ENCODE measurements at regions not wholly inside any gene's neighbourhood (a gene's known extent, or its start where the extent isn't known, plus 50 kb on each side); places are given as distances from the start of the nearest gene placed in this dataset.
A peak's percentile ranks its signal among the peaks of the same experiment; 100 is the strongest.

DNA sequence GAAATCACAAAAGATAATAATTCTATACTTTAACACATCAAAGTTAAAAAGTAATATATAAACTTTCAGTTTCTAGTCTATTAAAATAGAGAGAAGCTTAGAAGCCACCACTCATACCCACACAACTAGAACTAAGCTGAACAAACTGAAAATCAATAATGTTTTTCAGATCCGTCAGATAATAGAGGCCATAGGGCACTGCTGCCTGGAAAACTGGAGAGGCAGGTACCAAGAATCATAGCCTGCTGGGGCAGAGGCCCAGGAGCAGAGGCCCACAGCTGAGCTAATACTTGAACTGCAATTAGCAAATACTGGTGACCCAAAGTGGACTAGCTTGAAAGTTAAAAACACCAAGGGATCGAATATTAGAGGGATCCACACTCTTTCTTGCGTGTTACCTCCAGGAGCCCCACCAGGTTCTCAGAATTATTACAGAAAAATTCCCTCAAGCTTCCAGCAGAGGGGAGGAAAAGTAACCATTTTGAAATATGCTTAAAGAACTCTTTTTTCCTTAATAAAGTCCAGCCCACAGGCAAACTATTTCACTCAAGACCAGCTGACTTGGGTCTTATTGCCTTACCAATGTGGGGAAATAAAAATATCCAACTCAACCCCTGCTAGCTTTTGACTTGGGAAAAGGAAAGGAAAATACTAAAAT is 774.1 kb upstream of the IGFBP3 start:
- Histone ChIP-seq H3K27ac (ENCODE audit: low read depth, low read length) (no peak overlapping the region), H3K27me3 (ENCODE audit: insufficient read depth, low read length) (no peaks in the 10 kb centered on the region), H2BK120ac (ENCODE audit: insufficient read depth, low read length, poor library complexity) (no peak overlapping the region), H3K36me3 (ENCODE audit: control insufficient read depth in 1 of 2, insufficient read depth in 2 of 2, low read length in 2 of 2) (no peaks in the 10 kb centered on the region), H3K4me3 (ENCODE audit: low read depth, low read length) (no peak overlapping the region), H2AK5ac (ENCODE audit: low read length) (no peak overlapping the region), H3K79me2 (ENCODE audit: control insufficient read depth, insufficient read depth, low read length, poor library complexity) (no peaks in the 10 kb centered on the region), H4K12ac (ENCODE audit: low read depth, low read length) (no peak overlapping the region), H4K91ac (ENCODE audit: low read depth, low read length) (no peak overlapping the region), H3K79me1 (ENCODE audit: low read length) (no peaks in the 10 kb centered on the region), H3K4ac (ENCODE audit: low read depth, low read length) (no peak overlapping the region), H3K9ac (ENCODE audit: low read length) (no peak overlapping the region), H3K9me3 (ENCODE audit: insufficient read depth, low read depth, low read length) (no peaks in the 10 kb centered on the region), H3K4me2 (ENCODE audit: low read length) (no peak overlapping the region), H2BK5ac (ENCODE audit: low read depth, low read length, poor library complexity) (no peak overlapping the region), H3K4me1 (ENCODE audit: control insufficient read depth in 1 of 2, insufficient read depth in 2 of 2, low read length in 2 of 2) (no peaks in the 10 kb centered on the region), H3K23ac (ENCODE audit: low read length) (no peak overlapping the region), H4K8ac (ENCODE audit: low read depth, low read length) (no peak overlapping the region), H2BK12ac (ENCODE audit: low read length) (no peak overlapping the region), H2AFZ (ENCODE audit: insufficient read depth, low read length, poor library complexity) (peak overlapping the region; percentile 0), H3K14ac (ENCODE audit: low read length) (no peak overlapping the region), H3K18ac (ENCODE audit: low read length) (no peak overlapping the region)
- no CpG with 5 or more reads among the region's 3 CpGs for WGBS (ENCODE audit: extremely low coverage, insufficient coverage, insufficient read length)
- DNase-seq: no peak

DNA sequence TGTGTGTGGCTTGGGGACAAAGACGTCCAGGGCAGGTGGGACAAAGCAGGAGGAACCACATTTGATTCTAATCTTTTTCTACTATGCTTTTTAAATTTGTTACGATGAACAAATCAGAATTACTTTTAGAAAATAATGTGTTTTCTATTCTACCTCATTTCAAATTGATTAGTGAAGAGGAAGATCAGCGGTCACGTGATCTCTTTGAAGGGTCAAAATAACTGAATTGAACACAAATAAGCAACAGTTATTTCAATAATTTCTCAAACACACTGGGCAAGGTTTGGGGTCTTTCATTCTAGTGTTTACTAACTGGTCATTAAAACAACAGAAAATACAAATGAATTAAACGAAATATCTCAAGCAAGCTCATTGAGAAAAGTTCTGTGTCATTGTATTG is 773.0 kb upstream of the IGFBP3 start:
- Histone ChIP-seq H3K36me3 (ENCODE audit: control insufficient read depth in 1 of 2, insufficient read depth in 2 of 2, low read length in 2 of 2) (no peaks in the 10 kb centered on the region), H4K12ac (ENCODE audit: low read depth, low read length) (no peak overlapping the region), H3K4me2 (ENCODE audit: low read length) (no peak overlapping the region), H3K79me2 (ENCODE audit: control insufficient read depth, insufficient read depth, low read length, poor library complexity) (no peaks in the 10 kb centered on the region), H3K27ac (ENCODE audit: low read depth, low read length) (no peak overlapping the region), H2AK5ac (ENCODE audit: low read length) (no peak overlapping the region), H3K4me3 (ENCODE audit: low read depth, low read length) (no peak overlapping the region), H2AFZ (ENCODE audit: insufficient read depth, low read length, poor library complexity) (no peak overlapping the region), H3K14ac (ENCODE audit: low read length) (no peak overlapping the region), H2BK5ac (ENCODE audit: low read depth, low read length, poor library complexity) (no peak overlapping the region), H4K8ac (ENCODE audit: low read depth, low read length) (no peak overlapping the region), H3K4ac (ENCODE audit: low read depth, low read length) (no peak overlapping the region), H3K23ac (ENCODE audit: low read length) (no peak overlapping the region), H3K18ac (ENCODE audit: low read length) (no peak overlapping the region), H2BK120ac (ENCODE audit: insufficient read depth, low read length, poor library complexity) (no peak overlapping the region), H3K9ac (ENCODE audit: low read length) (no peak overlapping the region), H3K9me3 (ENCODE audit: insufficient read depth, low read depth, low read length) (no peaks in the 10 kb centered on the region), H2BK12ac (ENCODE audit: low read length) (no peak overlapping the region), H3K79me1 (ENCODE audit: low read length) (no peaks in the 10 kb centered on the region), H3K27me3 (ENCODE audit: insufficient read depth, low read length) (no peaks in the 10 kb centered on the region), H3K4me1 (ENCODE audit: control insufficient read depth in 1 of 2, insufficient read depth in 2 of 2, low read length in 2 of 2) (no peaks in the 10 kb centered on the region), H4K91ac (ENCODE audit: low read depth, low read length) (no peak overlapping the region)
- no CpG with 5 or more reads among the region's 5 CpGs for WGBS (ENCODE audit: extremely low coverage, insufficient coverage, insufficient read length)
- DNase-seq: no peak

DNA sequence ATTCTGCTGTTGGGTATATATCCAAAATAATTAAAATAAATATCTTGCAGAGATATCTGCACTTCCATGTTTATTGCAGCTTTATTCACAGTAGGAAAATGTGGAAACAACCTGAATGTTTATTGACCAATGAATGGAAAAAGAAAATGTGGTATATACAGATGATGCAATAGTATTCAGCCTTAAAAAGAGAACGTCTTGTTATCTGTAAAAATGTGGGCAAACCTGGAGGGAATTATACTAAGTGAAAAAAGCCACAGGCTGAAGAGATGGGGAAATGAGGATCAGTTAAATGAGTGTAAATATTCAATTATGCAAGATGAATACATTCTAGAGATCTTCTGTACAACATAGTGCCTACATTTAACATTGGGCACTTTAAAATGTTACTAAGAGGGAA is 766.1 kb upstream of the IGFBP3 start:
- no peak overlapping the region for H3K27ac ChIP-seq (ENCODE audit: low read depth, low read length)
- H3K9ac ChIP-seq (ENCODE audit: low read length): no peak overlapping the region
- DNase-seq: no peak
- no peak overlapping the region for H4K8ac ChIP-seq (ENCODE audit: low read depth, low read length)
- no peak overlapping the region for H2BK5ac ChIP-seq (ENCODE audit: low read depth, low read length, poor library complexity)
- no peak overlapping the region for H3K4me2 ChIP-seq (ENCODE audit: low read length)
- no peaks in the 10 kb centered on the region for H3K36me3 ChIP-seq (ENCODE audit: control insufficient read depth in 1 of 2, insufficient read depth in 2 of 2, low read length in 2 of 2)
- no peak overlapping the region for H2BK120ac ChIP-seq (ENCODE audit: insufficient read depth, low read length, poor library complexity)
- no peak overlapping the region for H4K91ac ChIP-seq (ENCODE audit: low read depth, low read length)
- no peak overlapping the region for H2AFZ ChIP-seq (ENCODE audit: insufficient read depth, low read length, poor library complexity)
- WGBS (ENCODE audit: extremely low coverage, insufficient coverage, insufficient read length): no CpG with 5 or more reads among the region's 1 CpG
- no peaks in the 10 kb centered on the region for H3K9me3 ChIP-seq (ENCODE audit: insufficient read depth, low read depth, low read length)
- H3K4ac ChIP-seq (ENCODE audit: low read depth, low read length): no peak overlapping the region
- H3K79me1 ChIP-seq (ENCODE audit: low read length): no peaks in the 10 kb centered on the region
- no peak overlapping the region for H3K4me3 ChIP-seq (ENCODE audit: low read depth, low read length)
- H2BK12ac ChIP-seq (ENCODE audit: low read length): no peak overlapping the region
- H4K12ac ChIP-seq (ENCODE audit: low read depth, low read length): no peak overlapping the region
- H3K18ac ChIP-seq (ENCODE audit: low read length): no peak overlapping the region
- no peak overlapping the region for H2AK5ac ChIP-seq (ENCODE audit: low read length)
- no peaks in the 10 kb centered on the region for H3K27me3 ChIP-seq (ENCODE audit: insufficient read depth, low read length)
- no peaks in the 10 kb centered on the region for H3K79me2 ChIP-seq (ENCODE audit: control insufficient read depth, insufficient read depth, low read length, poor library complexity)
- no peak overlapping the region for H3K14ac ChIP-seq (ENCODE audit: low read length)
- no peak overlapping the region for H3K23ac ChIP-seq (ENCODE audit: low read length)
- peaks cover 0 to 4% of the 10 kb centered on the region in 2 experiments for H3K4me1 ChIP-seq (ENCODE audit: control insufficient read depth in 1 of 2, insufficient read depth in 2 of 2, low read length in 2 of 2)

GRCh38 chr7:46685051-46685450 is 764.0 kb upstream of the IGFBP3 start:
- H2BK12ac ChIP-seq (ENCODE audit: low read length): no peak overlapping the region
- H3K79me1 ChIP-seq (ENCODE audit: low read length): no peaks in the 10 kb centered on the region
- H3K4me3 ChIP-seq (ENCODE audit: low read depth, low read length): no peak overlapping the region
- no peak overlapping the region for H4K12ac ChIP-seq (ENCODE audit: low read depth, low read length)
- WGBS (ENCODE audit: extremely low coverage, insufficient coverage, insufficient read length): no CpG with 5 or more reads among the region's 2 CpGs
- H2AFZ ChIP-seq (ENCODE audit: insufficient read depth, low read length, poor library complexity): no peak overlapping the region
- H3K36me3 ChIP-seq (ENCODE audit: control insufficient read depth in 1 of 2, insufficient read depth in 2 of 2, low read length in 2 of 2): no peaks in the 10 kb centered on the region
- H3K27ac ChIP-seq (ENCODE audit: low read depth, low read length): no peak overlapping the region
- H3K4me2 ChIP-seq (ENCODE audit: low read length): no peak overlapping the region
- no peak overlapping the region for H3K23ac ChIP-seq (ENCODE audit: low read length)
- H2BK120ac ChIP-seq (ENCODE audit: insufficient read depth, low read length, poor library complexity): no peak overlapping the region
- no peak overlapping the region for H4K8ac ChIP-seq (ENCODE audit: low read depth, low read length)
- no peak overlapping the region for H4K91ac ChIP-seq (ENCODE audit: low read depth, low read length)
- DNase-seq: no peak
- H3K27me3 ChIP-seq (ENCODE audit: insufficient read depth, low read length): no peaks in the 10 kb centered on the region
- no peak overlapping the region for H3K4ac ChIP-seq (ENCODE audit: low read depth, low read length)
- no peak overlapping the region for H3K9ac ChIP-seq (ENCODE audit: low read length)
- no peak overlapping the region for H2AK5ac ChIP-seq (ENCODE audit: low read length)
- H3K14ac ChIP-seq (ENCODE audit: low read length): no peak overlapping the region
- no peak overlapping the region for H2BK5ac ChIP-seq (ENCODE audit: low read depth, low read length, poor library complexity)
- no peak overlapping the region for H3K18ac ChIP-seq (ENCODE audit: low read length)
- H3K9me3 ChIP-seq (ENCODE audit: insufficient read depth, low read depth, low read length): no peaks in the 10 kb centered on the region
- no peaks in the 10 kb centered on the region for H3K79me2 ChIP-seq (ENCODE audit: control insufficient read depth, insufficient read depth, low read length, poor library complexity)
- H3K4me1 ChIP-seq (ENCODE audit: control insufficient read depth in 1 of 2, insufficient read depth in 2 of 2, low read length in 2 of 2): peaks cover 0 to 4% of the 10 kb centered on the region in 2 experiments
